ENCODE measurements at regions not wholly inside any gene's neighbourhood (a gene's known extent, or its start where the extent isn't known, plus 50 kb on each side); places are given as distances from the start of the nearest gene placed in this dataset.

- no peak for TF ChIP-seq CTCF (IDR thresholded peaks at IDR 0.05; ENCODE audit: insufficient read depth, missing control alignments)
- FAIRE-seq, result no peak
- DNase-seq (ENCODE audit: insufficient read length, low spot score), result no peak
Observed at GRCh38 chr12:90327793-90328743, 619.4 kb upstream of the ATP2B1 start.

GRCh38 chr12:90323217-90323616 lies 614.6 kb upstream of the ATP2B1 start:
- DNase-seq (ENCODE audit: insufficient read length, low spot score) (no peak), FAIRE-seq (no peak)
- no peak for TF ChIP-seq CTCF (IDR thresholded peaks at IDR 0.05; ENCODE audit: insufficient read depth, missing control alignments)

GRCh38 chr12:90322006-90322405 lies 613.4 kb upstream of the ATP2B1 start:
- FAIRE-seq (no peak), DNase-seq (ENCODE audit: insufficient read length, low spot score) (no peak)
- TF ChIP-seq CTCF (IDR thresholded peaks at IDR 0.05; ENCODE audit: insufficient read depth, missing control alignments), result no peak

GRCh38 chr12:90321369-90321768 lies 612.7 kb upstream of the ATP2B1 start:
- TF ChIP-seq CTCF (IDR thresholded peaks at IDR 0.05; ENCODE audit: insufficient read depth, missing control alignments), result no peak
- no peak for DNase-seq (ENCODE audit: insufficient read length, low spot score)
- no peak for FAIRE-seq

GRCh38 chr12:90311561-90311960 lies 602.9 kb upstream of the ATP2B1 start:
- no peak for TF ChIP-seq CTCF (IDR thresholded peaks at IDR 0.05; ENCODE audit: insufficient read depth, missing control alignments)
- DNase-seq (ENCODE audit: insufficient read length, low spot score) (no peak), FAIRE-seq (no peak)

GRCh38 chr12:90305379-90305778 lies 596.7 kb upstream of the ATP2B1 start:
- no peak for FAIRE-seq
- no peak for DNase-seq (ENCODE audit: insufficient read length, low spot score)
- no peak for TF ChIP-seq CTCF (IDR thresholded peaks at IDR 0.05; ENCODE audit: insufficient read depth, missing control alignments)

GRCh38 chr12:90304231-90304630 lies 595.6 kb upstream of the ATP2B1 start:
- FAIRE-seq, result no peak
- DNase-seq (ENCODE audit: insufficient read length, low spot score), result no peak
- TF ChIP-seq CTCF (IDR thresholded peaks at IDR 0.05; ENCODE audit: insufficient read depth, missing control alignments), result no peak

Measured in D721Med (cell line).